K562 (cell line): ENCODE measurements at regions not wholly inside any gene's neighbourhood (a gene's known extent, or its start where the extent isn't known, plus 50 kb on each side); places are given as distances from the start of the nearest gene placed in this dataset.

Source experiments
- ATAC-seq: fragments of 200-7000 bp; cut with Tn5 transposase; 3 replicates; pipeline ENCODE4 v1.9.1; 2020; ENCODE audit warnings: moderate library complexity
- BruUV-seq: library from RNA; stranded (reverse); fragments of 400-500 nt; replicated peaks from 2 replicates; lab custom pipeline; 2021; lab: Mats Ljungman, UMichigan
- CTCF ChIA-PET: fragments of 300-600 bp; formaldehyde crosslinking; extraction: SDS; loops from one replicate; lab custom pipeline; 2021; ENCODE audit warnings: low intra/inter-chr PET ratio; lab: Yijun Ruan, JAX
- POLR2A ChIA-PET: fragments of 300-600, 350-650 bp; sonication (Branson Sonifier 250); formaldehyde crosslinking; extraction: SDS; loops from one replicate; lab custom pipeline; 2021; ENCODE audit warnings: antibody characterized with exemption, inconsistent platforms; lab: Yijun Ruan, JAX
- DNase-seq, 4 experiments: peaks; one replicate each; pipeline versions ENCODE4 v3.0.0 to v3.0.0-alpha.2; 2011 to 2018; ENCODE audit warnings: low spot score in 3 of 4, mixed read lengths in 3 of 4; ENCODE audit errors: extremely low read depth in 1 of 4
- FAIRE-seq: peaks from 2 replicates; lab custom pipeline; 2011; peaks lifted over from hg19 to GRCh38; lab: Jason Lieb, UNC
- H2AFZ ChIP-seq: 2 replicates; pipeline ENCODE4 v1.6.0; 2011; ENCODE audit warnings: low read depth, low read length, control low read depth, inconsistent platforms
- H3K27ac ChIP-seq: fragments of 200-600 bp; 3 replicates; pipeline ENCODE4 v1.8.0; 2011; ENCODE audit warnings: low read depth, mild to moderate bottlenecking, control low read depth, inconsistent platforms, low read length, moderate library complexity, mixed read lengths; ENCODE audit errors: extremely low read depth
- H3K27me3 ChIP-seq, 2 experiments: fragments of 300-600 bp in 1 of 2; 2 replicates in 1 of 2; 3 replicates in 1 of 2; pipeline versions ENCODE4 v1.6.0 to v1.8.0; 2011; ENCODE audit warnings: inconsistent platforms in 2 of 2, low read length in 2 of 2, mild to moderate bottlenecking in 1 of 2, mixed read lengths in 1 of 2, moderate library complexity in 1 of 2; ENCODE audit not compliant: control insufficient read depth in 2 of 2, insufficient read depth in 2 of 2
- H3K36me3 ChIP-seq: fragments of 300-600 bp; 3 replicates; pipeline ENCODE4 v1.8.0; 2011; ENCODE audit warnings: mild to moderate bottlenecking, low read length, inconsistent platforms; ENCODE audit not compliant: control insufficient read depth, insufficient read depth
- H3K4me1 ChIP-seq, 2 experiments: fragments of 200-600 bp in 1 of 2; replicated peaks in 1 of 2; 2 replicates in 1 of 2; 3 replicates in 1 of 2; pipeline versions ENCODE4 v1.5.1 to v1.8.0; 2011; ENCODE audit warnings: inconsistent platforms in 2 of 2, low read length in 2 of 2, mild to moderate bottlenecking in 1 of 2, mixed read lengths in 1 of 2, moderate library complexity in 1 of 2; ENCODE audit not compliant: control insufficient read depth in 2 of 2, insufficient read depth in 2 of 2
- H3K4me2 ChIP-seq: 2 replicates; pipeline ENCODE4 v1.6.1; 2011; ENCODE audit warnings: low read length, control low read depth, inconsistent platforms, mixed read lengths; ENCODE audit not compliant: insufficient read depth
- H3K4me3 ChIP-seq: fragments of 200-600 bp; sonication (generic), shearing (Covaris generic); 2 replicates; pipeline ENCODE4 v1.5.1; 2016; ENCODE audit warnings: control low read depth, inconsistent platforms
- H3K79me2 ChIP-seq: fragments of 200-600 bp; 3 replicates; pipeline ENCODE4 v1.8.0; 2011; ENCODE audit warnings: low read length, inconsistent platforms; ENCODE audit not compliant: control insufficient read depth, insufficient read depth
- H3K9ac ChIP-seq, 2 experiments: 2 replicates each; pipeline versions ENCODE4 v1.6.0 to v1.6.1; 2011; ENCODE audit warnings: low read depth in 2 of 2, low read length in 2 of 2, control low read depth in 1 of 2, inconsistent platforms in 1 of 2, mild to moderate bottlenecking in 1 of 2, mixed read lengths in 1 of 2; ENCODE audit not compliant: insufficient read depth in 1 of 2
- H3K9me1 ChIP-seq: one replicate; pipeline ENCODE4 v1.6.0; 2011; ENCODE audit warnings: inconsistent platforms, mild to moderate bottlenecking, low read length, moderate library complexity; ENCODE audit not compliant: control insufficient read depth, insufficient read depth
- H3K9me3 ChIP-seq: replicated peaks from 2 replicates; pipeline ENCODE4 v1.5.1; 2011; ENCODE audit warnings: low read depth, low read length, inconsistent platforms; ENCODE audit not compliant: control insufficient read depth, insufficient read depth
- H4K20me1 ChIP-seq: replicated peaks from 2 replicates; pipeline ENCODE4 v1.6.1; 2011; ENCODE audit warnings: low read length, inconsistent platforms, mixed read lengths; ENCODE audit not compliant: control insufficient read depth, insufficient read depth
- CCNT2 ChIP-seq: IDR thresholded peaks from 2 replicates; pipeline ENCODE4 v1.6.1; 2011; ENCODE audit warnings: borderline replicate concordance, low read depth, mild to moderate bottlenecking, moderate library complexity, mixed read lengths, low read length; ENCODE audit not compliant: insufficient read length; ENCODE audit errors: extremely low read depth
- CSDE1 ChIP-seq, 2 experiments: fragments of 450-650 bp; IDR thresholded peaks; 2 replicates each; pipeline ENCODE4 v1.6.1; 2016; ENCODE audit warnings: mild to moderate bottlenecking in 1 of 2
- GABPA ChIP-seq: fragments of 200-800 bp; sonication (Bioruptor generic); conservative IDR thresholded peaks from 2 replicates; pipeline ENCODE4 v1.6.1; 2016; ENCODE audit warnings: low read depth, missing genetic modification characterization, missing compliant biosample characterization
- HMBOX1 ChIP-seq: sonication (generic); IDR thresholded peaks from 2 replicates; pipeline ENCODE4 v1.6.1; 2016
- HMG20A ChIP-seq: fragments of 450-650 bp; formaldehyde crosslinking; conservative IDR thresholded peaks from 2 replicates; pipeline ENCODE4 v1.4.0; 2020; ENCODE audit warnings: mild to moderate bottlenecking, mixed read lengths
- MAFG ChIP-seq: fragments of 450-650 bp; conservative IDR thresholded peaks from 2 replicates; pipeline ENCODE4 v1.6.1; 2016; ENCODE audit warnings: missing genetic modification characterization, missing compliant biosample characterization
- NFIX ChIP-seq: fragments of 250-450 bp; sonication (Bioruptor Pico); IDR thresholded peaks from 2 replicates; pipeline ENCODE4 v1.4.0; 2020; ENCODE audit warnings: low read depth, mild to moderate bottlenecking, moderate library complexity
- NFYB ChIP-seq: IDR thresholded peaks from 2 replicates; pipeline ENCODE4 v1.6.1; 2011; ENCODE audit warnings: mild to moderate bottlenecking, moderate library complexity; ENCODE audit not compliant: insufficient read length; ENCODE audit errors: extremely low read depth
- PHF20 ChIP-seq: fragments of 450-650 bp; IDR thresholded peaks from 2 replicates; pipeline ENCODE4 v1.6.1; 2018; ENCODE audit not compliant: partially characterized antibody
- POLR2AphosphoS2 ChIP-seq: IDR thresholded peaks from 2 replicates; pipeline ENCODE4 v1.6.1; 2012; ENCODE audit warnings: low read length, improper control_type of control experiment
- ZNF140 ChIP-seq: fragments of 250-450 bp; sonication (Bioruptor Pico); IDR thresholded peaks from 2 replicates; pipeline ENCODE4 v1.8.0; 2021; ENCODE audit warnings: moderate library complexity, mild to moderate bottlenecking, inconsistent platforms
- ZNF277 ChIP-seq: fragments of 250-450 bp; sonication (Bioruptor Pico); IDR thresholded peaks from 2 replicates; pipeline ENCODE4 v1.8.0; 2022; ENCODE audit warnings: inconsistent platforms, mild to moderate bottlenecking, moderate library complexity, borderline replicate concordance
- ZNF586 ChIP-seq: fragments of 450-650 bp; formaldehyde crosslinking; conservative IDR thresholded peaks from 2 replicates; pipeline ENCODE4 v1.4.0; 2020; ENCODE audit warnings: mild to moderate bottlenecking, moderate library complexity
- ZNF644 ChIP-seq: fragments of 200-800 bp; sonication (Bioruptor generic); IDR thresholded peaks from 2 replicates; pipeline ENCODE4 v1.6.1; 2016; ENCODE audit warnings: low read depth, missing genetic modification characterization, missing compliant biosample characterization
- ZSCAN29 ChIP-seq: fragments of 450-650 bp; IDR thresholded peaks from 2 replicates; pipeline ENCODE4 v1.6.1; 2017
- WGBS: fragments of 100-300 bp; shearing (Covaris generic); methylation state at CpG from one replicate; pipeline ENCODE4 v1.1.6; 2016; ENCODE audit warnings: low coverage, mixed read lengths; ENCODE audit not compliant: insufficient coverage; ENCODE audit errors: missing lambda C conversion rate; 5-methylcytosine and 5-hydroxymethylcytosine counted together
- in situ Hi-C: fragments of 300-500 bp; cut with MboI; formaldehyde crosslinking; loops from 4 replicates; pipeline ENCODE4 v1.15.0; 2018; ENCODE audit warnings: inconsistent platforms, mixed read lengths
- intact Hi-C: fragments of 100-400 bp; cut with micrococcal nuclease; formaldehyde crosslinking; loops from 2 replicates; pipeline ENCODE4 v1.14.2; 2022
- TF ChIP-seq, protein P1 (sequence below), 2 experiments: fragments of 450-650 bp; conservative IDR thresholded peaks; 2 replicates each; pipeline ENCODE4 v1.6.1; 2017; ENCODE audit warnings: mild to moderate bottlenecking in 2 of 2, moderate library complexity in 2 of 2
- TF ChIP-seq, protein P2 (sequence below), 2 experiments: fragments of 250-450 bp in 1 of 2; fragments of 450-650 bp in 1 of 2; sonication (Bioruptor Pico) in 1 of 2; IDR thresholded peaks; 2 replicates each; pipeline versions ENCODE4 v1.6.1 to v1.8.0; 2016 to 2021; ENCODE audit warnings: mild to moderate bottlenecking in 2 of 2, moderate library complexity in 2 of 2, missing compliant biosample characterization in 1 of 2, missing genetic modification characterization in 1 of 2

- TF ChIP-seq MAFG (tag), result no peak
- TF ChIP-seq ZNF140 (CRISPR knock-in tag), result no peak
- no peak for TF ChIP-seq NFYB
- TF ChIP-seq CSDE1 (IDR thresholded peaks at IDR 0.05), result no peak
Measured at GRCh38 chr7:22586101-22586785, 86.3 kb upstream of the STEAP1B start (continued).

DNA sequence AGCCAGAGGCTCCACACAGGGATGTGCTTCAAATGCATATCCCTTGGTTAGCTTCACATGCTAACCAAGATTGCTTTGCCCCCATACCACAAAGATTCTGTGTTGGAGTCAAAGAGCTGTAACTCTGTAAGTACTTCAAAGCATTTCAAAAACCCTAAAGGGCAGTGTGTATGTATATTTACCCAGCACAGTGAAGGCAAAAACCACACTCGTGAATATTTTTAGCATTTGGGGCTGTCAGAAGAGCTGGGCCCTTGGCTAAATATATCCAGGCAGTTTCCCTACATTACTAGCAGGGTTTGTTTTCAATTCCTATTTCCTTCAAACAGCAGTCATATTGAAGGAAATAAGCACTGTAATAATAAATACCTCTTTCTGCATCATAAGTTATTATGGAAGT is 84.2 kb upstream of the STEAP1B start:
- BruUV-seq, result no TSS peak
- 73% methylated on average over 1 of the region's 1 CpG for WGBS
- POLR2A ChIA-PET, result interaction anchor here (0.6 to 1.3 kb wide), 3 partner anchors 12 to 522 kb away, joined by 3 to 4 read pairs (median 3); partner anchors contain the start of gene KLHL7
- FAIRE-seq, result no peak
- Histone ChIP-seq H3K36me3 (no peaks in the 10 kb centered on the region), H4K20me1 (no peaks in the 10 kb centered on the region), H3K9ac (no peak overlapping the region), H3K27ac (no peak overlapping the region), H3K79me2 (no peaks in the 10 kb centered on the region), H3K4me2 (no peak overlapping the region), H3K27me3 (no peaks in the 10 kb centered on the region), H3K4me1 (peaks cover 3 to 6% of the 10 kb centered on the region in 2 experiments; a peak in 4 of 5 replicates), H2AFZ (no peak overlapping the region), H3K9me3 (no peaks in the 10 kb centered on the region), H3K4me3 (no peak overlapping the region), H3K9me1 (no peaks in the 10 kb centered on the region)
- CTCF ChIA-PET, result no interaction called here
- no peak for DNase-seq
- in situ Hi-C loops, result no loop called here
- intact Hi-C loops, result no loop called here
- ATAC-seq, result no peak
- TF ChIP-seq ZNF277 (CRISPR knock-in tag), result no peak
- no peak for TF ChIP-seq ZNF644 (tag)
- TF ChIP-seq, protein P1, sequence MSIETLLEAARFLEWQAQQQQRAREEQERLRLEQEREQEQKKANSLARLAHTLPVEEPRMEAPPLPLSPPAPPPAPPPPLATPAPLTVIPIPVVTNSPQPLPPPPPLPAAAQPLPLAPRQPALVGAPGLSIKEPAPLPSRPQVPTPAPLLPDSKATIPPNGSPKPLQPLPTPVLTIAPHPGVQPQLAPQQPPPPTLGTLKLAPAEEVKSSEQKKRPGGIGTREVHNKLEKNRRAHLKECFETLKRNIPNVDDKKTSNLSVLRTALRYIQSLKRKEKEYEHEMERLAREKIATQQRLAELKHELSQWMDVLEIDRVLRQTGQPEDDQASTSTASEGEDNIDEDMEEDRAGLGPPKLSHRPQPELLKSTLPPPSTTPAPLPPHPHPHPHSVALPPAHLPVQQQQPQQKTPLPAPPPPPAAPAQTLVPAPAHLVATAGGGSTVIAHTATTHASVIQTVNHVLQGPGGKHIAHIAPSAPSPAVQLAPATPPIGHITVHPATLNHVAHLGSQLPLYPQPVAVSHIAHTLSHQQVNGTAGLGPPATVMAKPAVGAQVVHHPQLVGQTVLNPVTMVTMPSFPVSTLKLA (conservative IDR thresholded peaks at IDR 0.05), result no peak
- TF ChIP-seq HMBOX1, result no peak
- no peak for TF ChIP-seq NFIX (CRISPR knock-in tag)
- TF ChIP-seq HMG20A (CRISPR knock-in tag), result no peak
- TF ChIP-seq GABPA (tag), result no peak
- TF ChIP-seq ZNF586 (CRISPR knock-in tag), result no peak
- TF ChIP-seq, protein P2, sequence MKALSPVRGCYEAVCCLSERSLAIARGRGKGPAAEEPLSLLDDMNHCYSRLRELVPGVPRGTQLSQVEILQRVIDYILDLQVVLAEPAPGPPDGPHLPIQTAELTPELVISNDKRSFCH (CRISPR knock-in tag; IDR thresholded peaks at IDR 0.05), result no peak
- TF ChIP-seq, protein P2 (tag; IDR thresholded peaks at IDR 0.05), result no peak
- TF ChIP-seq POLR2AphosphoS2, result no peak
- TF ChIP-seq ZSCAN29, result no peak
- no peak for TF ChIP-seq PHF20
- no peak for TF ChIP-seq CCNT2
